ENCODE measurements at regions not wholly inside any gene's neighbourhood (a gene's known extent, or its start where the extent isn't known, plus 50 kb on each side); places are given as distances from the start of the nearest gene placed in this dataset.
"Not testable (repeated sequence)": the region's sequence is repeated elsewhere in the genome, so short reads cannot be mapped to it uniquely, and the experiment has no call there.

- 92% methylated on average over 2 of the region's 2 CpGs for WGBS (ENCODE audit: low lambda C conversion rate)
- H3K4me3 ChIP-seq (ENCODE audit: low read depth in 2 of 2, low read length in 1 of 2) = no peak overlapping the region
- H3F3A ChIP-seq (replicated peaks; ENCODE audit: insufficient read depth) = no peaks in the 10 kb centered on the region
- H3K27me3 ChIP-seq (ENCODE audit: insufficient read depth) = no peaks in the 10 kb centered on the region
- no peak for TF ChIP-seq PBX3 (IDR thresholded peaks at IDR 0.05)
- TF ChIP-seq RFX5 (IDR thresholded peaks at IDR 0.05; ENCODE audit: low read length) = no peak
- no peak for TF ChIP-seq EP300 (IDR thresholded peaks at IDR 0.05; ENCODE audit: borderline replicate concordance in 1 of 2, low read depth in 1 of 2, low read length in 1 of 2)
- no peak for DNase-seq
- no peaks in the 10 kb centered on the region for H3K9me3 ChIP-seq
- ChIA-PET POLR2A (no interaction called here), CTCF (no interaction called here)
- no peaks in the 10 kb centered on the region for H4K20me1 ChIP-seq (ENCODE audit: insufficient read depth)
- H3K36me3 ChIP-seq (replicated peaks in 1 of 2; ENCODE audit: control insufficient read depth in 1 of 2, insufficient read depth in 2 of 2, low read length in 1 of 2) = no peaks in the 10 kb centered on the region
- no peak overlapping the region for H3K27ac ChIP-seq (ENCODE audit: low read depth in 2 of 2, low read length in 1 of 2)
- no peak overlapping the region for H2AFZ ChIP-seq (ENCODE audit: low read depth)
- no peaks in the 10 kb centered on the region for H3K9me2 ChIP-seq
- H3K79me2 ChIP-seq (ENCODE audit: insufficient read depth) = no peaks in the 10 kb centered on the region
- no peak overlapping the region for H3K4me2 ChIP-seq
- H3K4me1 ChIP-seq (ENCODE audit: control insufficient read depth in 1 of 2, insufficient read depth in 2 of 2, low read depth in 1 of 2, low read length in 1 of 2) = peaks cover 0 to 2% of the 10 kb centered on the region in 2 experiments; a peak in 2 of 4 replicates
- H3K9ac ChIP-seq = no peak overlapping the region
Observed at GRCh38 chr5:56297851-56298250, 64.7 kb upstream of the ANKRD55 start.

GRCh38 chr5:56295311-56295710, 62.2 kb upstream of the ANKRD55 start:
- POLR2A ChIA-PET; CTCF ChIA-PET; H3K4me2 ChIP-seq; H3K4me1 ChIP-seq (ENCODE audit: control insufficient read depth in 1 of 2, insufficient read depth in 2 of 2, low read depth in 1 of 2, low read length in 1 of 2); H3F3A ChIP-seq (replicated peaks; ENCODE audit: insufficient read depth); H4K20me1 ChIP-seq (ENCODE audit: insufficient read depth); H3K27me3 ChIP-seq (ENCODE audit: insufficient read depth); H3K9ac ChIP-seq; H3K9me3 ChIP-seq; H2AFZ ChIP-seq (ENCODE audit: low read depth); H3K79me2 ChIP-seq (ENCODE audit: insufficient read depth); H3K4me3 ChIP-seq (ENCODE audit: low read depth in 2 of 2, low read length in 1 of 2); DNase-seq; H3K36me3 ChIP-seq (replicated peaks in 1 of 2; ENCODE audit: control insufficient read depth in 1 of 2, insufficient read depth in 2 of 2, low read length in 1 of 2); H3K27ac ChIP-seq (ENCODE audit: low read depth in 2 of 2, low read length in 1 of 2); H3K9me2 ChIP-seq: not testable (repeated sequence)
- 93% methylated on average over 8 of the region's 23 CpGs for WGBS (ENCODE audit: low lambda C conversion rate)

- H3K4me3 ChIP-seq (ENCODE audit: low read depth in 2 of 2, low read length in 1 of 2) = no peak overlapping the region
- no peak for DNase-seq
- CTCF ChIA-PET = interaction anchor here (1.0 to 1.6 kb wide), 3 partner anchors 8 to 925 kb away, joined by 3 to 4 read pairs (median 3); no protein-coding TSS in a partner anchor
- no peaks in the 10 kb centered on the region for H3F3A ChIP-seq (replicated peaks; ENCODE audit: insufficient read depth)
- no peaks in the 10 kb centered on the region for H3K36me3 ChIP-seq (replicated peaks in 1 of 2; ENCODE audit: control insufficient read depth in 1 of 2, insufficient read depth in 2 of 2, low read length in 1 of 2)
- H3K9ac ChIP-seq = no peak overlapping the region
- no peaks in the 10 kb centered on the region for H4K20me1 ChIP-seq (ENCODE audit: insufficient read depth)
- H3K27ac ChIP-seq (ENCODE audit: low read depth in 2 of 2, low read length in 1 of 2) = no peak overlapping the region
- H3K79me2 ChIP-seq (ENCODE audit: insufficient read depth) = no peaks in the 10 kb centered on the region
- peaks cover 0 to 3% of the 10 kb centered on the region in 2 experiments; a peak in 2 of 4 replicates for H3K4me1 ChIP-seq (ENCODE audit: control insufficient read depth in 1 of 2, insufficient read depth in 2 of 2, low read depth in 1 of 2, low read length in 1 of 2)
- no peak overlapping the region for H2AFZ ChIP-seq (ENCODE audit: low read depth)
- POLR2A ChIA-PET = no interaction called here
- H3K9me2 ChIP-seq = no peaks in the 10 kb centered on the region
- H3K9me3 ChIP-seq = no peaks in the 10 kb centered on the region
- TF ChIP-seq FOSL2 (IDR thresholded peaks at IDR 0.05; ENCODE audit: borderline replicate concordance, low read depth) = no peak
- TF ChIP-seq SIN3A (IDR thresholded peaks at IDR 0.05; ENCODE audit: borderline replicate concordance, low read depth, low read length) = no peak
- TF ChIP-seq CHD2 (IDR thresholded peaks at IDR 0.05; ENCODE audit: low read length, partially characterized antibody) = no peak
- TF ChIP-seq EP300 (IDR thresholded peaks at IDR 0.05; ENCODE audit: borderline replicate concordance in 1 of 2, low read depth in 1 of 2, low read length in 1 of 2) = no peak
- no peak for TF ChIP-seq RCOR1 (IDR thresholded peaks at IDR 0.05; ENCODE audit: low read length)
- no peak for TF ChIP-seq GATA2 (CRISPR knock-in tag; IDR thresholded peaks at IDR 0.05)
- TF ChIP-seq MAX (IDR thresholded peaks at IDR 0.05; ENCODE audit: low read depth) = no peak
- TF ChIP-seq POLR2AphosphoS5 (IDR thresholded peaks at IDR 0.05; ENCODE audit: low read depth, low read length) = no peak
- TF ChIP-seq USF2 (IDR thresholded peaks at IDR 0.05; ENCODE audit: borderline replicate concordance, low read depth, low read length) = no peak
- TF ChIP-seq JUND (IDR thresholded peaks at IDR 0.05) = no peak
- no peak for TF ChIP-seq PBX3 (IDR thresholded peaks at IDR 0.05)
- TF ChIP-seq TAF1 (IDR thresholded peaks at IDR 0.05; ENCODE audit: borderline replicate concordance, low read depth, low read length) = no peak
- TF ChIP-seq SMC3 (IDR thresholded peaks at IDR 0.05; ENCODE audit: low read depth, low read length) = no peak
- no peak for TF ChIP-seq MEF2A (IDR thresholded peaks at IDR 0.05; ENCODE audit: borderline replicate concordance, low read depth)
- TF ChIP-seq RXRA (IDR thresholded peaks at IDR 0.05; ENCODE audit: borderline replicate concordance, low read depth) = no peak
- 76% methylated on average over 2 of the region's 2 CpGs for WGBS (ENCODE audit: low lambda C conversion rate)
- no peak overlapping the region for H3K4me2 ChIP-seq
- H3K27me3 ChIP-seq (ENCODE audit: insufficient read depth) = no peaks in the 10 kb centered on the region
Observed at GRCh38 chr5:56294354-56294753, 61.2 kb upstream of the ANKRD55 start.
